ENCODE measurements at regions not wholly inside any gene's neighbourhood (a gene's known extent, or its start where the extent isn't known, plus 50 kb on each side); places are given as distances from the start of the nearest gene placed in this dataset.

DNA sequence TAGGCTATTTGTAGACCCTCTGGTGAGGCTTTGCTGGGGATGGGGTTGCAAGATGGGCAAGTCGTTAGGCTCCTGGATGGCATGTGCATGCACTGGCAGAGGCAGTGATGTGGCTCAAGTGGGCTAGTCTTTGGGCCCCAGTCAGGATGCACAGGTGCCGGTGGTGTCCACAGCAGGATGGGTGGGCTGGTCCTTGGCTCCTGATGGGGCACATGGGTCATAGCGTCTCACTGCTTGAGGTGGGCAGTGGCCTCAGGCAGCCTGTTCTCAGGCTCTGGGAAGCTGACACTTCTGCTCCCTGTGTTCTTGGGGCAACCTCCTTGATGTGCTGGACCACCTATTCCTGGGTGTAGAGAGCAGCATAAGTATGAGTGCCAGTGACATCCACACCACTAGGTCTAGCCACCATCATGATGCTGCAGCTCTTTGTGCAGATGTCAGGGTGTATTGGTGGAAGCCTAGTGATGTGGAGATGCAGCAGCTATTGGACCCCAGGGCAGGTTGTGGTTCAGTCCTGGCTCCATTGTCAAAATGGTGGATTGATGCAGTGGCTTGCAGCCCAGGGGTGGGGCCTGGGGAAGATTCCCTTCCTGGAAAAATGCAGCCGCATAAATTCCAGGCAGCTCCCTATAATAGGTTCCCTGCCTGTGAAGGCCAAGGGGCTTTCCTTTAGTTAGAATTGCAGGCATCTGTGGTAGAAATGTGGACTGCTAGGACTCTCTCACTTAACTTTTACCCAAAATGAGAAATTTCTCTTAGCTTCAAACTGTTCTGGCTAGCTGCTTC lies 742.5 kb upstream of the MDGA2 start:
- no peak for TF ChIP-seq POLR2A (IDR thresholded peaks at IDR 0.05)
- TF ChIP-seq, protein P1, sequence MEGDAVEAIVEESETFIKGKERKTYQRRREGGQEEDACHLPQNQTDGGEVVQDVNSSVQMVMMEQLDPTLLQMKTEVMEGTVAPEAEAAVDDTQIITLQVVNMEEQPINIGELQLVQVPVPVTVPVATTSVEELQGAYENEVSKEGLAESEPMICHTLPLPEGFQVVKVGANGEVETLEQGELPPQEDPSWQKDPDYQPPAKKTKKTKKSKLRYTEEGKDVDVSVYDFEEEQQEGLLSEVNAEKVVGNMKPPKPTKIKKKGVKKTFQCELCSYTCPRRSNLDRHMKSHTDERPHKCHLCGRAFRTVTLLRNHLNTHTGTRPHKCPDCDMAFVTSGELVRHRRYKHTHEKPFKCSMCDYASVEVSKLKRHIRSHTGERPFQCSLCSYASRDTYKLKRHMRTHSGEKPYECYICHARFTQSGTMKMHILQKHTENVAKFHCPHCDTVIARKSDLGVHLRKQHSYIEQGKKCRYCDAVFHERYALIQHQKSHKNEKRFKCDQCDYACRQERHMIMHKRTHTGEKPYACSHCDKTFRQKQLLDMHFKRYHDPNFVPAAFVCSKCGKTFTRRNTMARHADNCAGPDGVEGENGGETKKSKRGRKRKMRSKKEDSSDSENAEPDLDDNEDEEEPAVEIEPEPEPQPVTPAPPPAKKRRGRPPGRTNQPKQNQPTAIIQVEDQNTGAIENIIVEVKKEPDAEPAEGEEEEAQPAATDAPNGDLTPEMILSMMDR (IDR thresholded peaks at IDR 0.05 in 4 of 5, conservative IDR thresholded peaks at IDR 0.05 in 1 of 5): no peak
- intact Hi-C loops (cut with DNase I; ENCODE audit: low total_unique reads): no loop called here
- no peak for ATAC-seq

GRCh38 chr14:48401321-48401720 lies 725.9 kb upstream of the MDGA2 start:
- DNase-seq: no peak
- H3K27me3 ChIP-seq: no peaks in the 10 kb centered on the region
- no peak for TF ChIP-seq POLR2A (IDR thresholded peaks at IDR 0.05)
- TF ChIP-seq, protein P1 (IDR thresholded peaks at IDR 0.05 in 4 of 5, conservative IDR thresholded peaks at IDR 0.05 in 1 of 5): no peak
- no peaks in the 10 kb centered on the region for H3K36me3 ChIP-seq
- in situ Hi-C loops (cut with MboI; ENCODE audit: low sequenced_read_pairs in 4 of 4): no loop called here
- H3K27ac ChIP-seq: no peak overlapping the region
- H3K4me1 ChIP-seq: no peaks in the 10 kb centered on the region
- no peak overlapping the region for H3K4me3 ChIP-seq
- no peaks in the 10 kb centered on the region for H3K9me3 ChIP-seq
- ATAC-seq: no peak
- intact Hi-C loops (cut with DNase I; ENCODE audit: low total_unique reads): no loop called here

More for the DNA sequence above, 742.5 kb upstream of the MDGA2 start:
- Histone ChIP-seq H3K36me3 (no peaks in the 10 kb centered on the region), H3K4me1 (no peaks in the 10 kb centered on the region), H3K27ac (no peak overlapping the region), H3K27me3 (no peaks in the 10 kb centered on the region), H3K9me3 (no peaks in the 10 kb centered on the region), H3K4me3 (no peak overlapping the region)
- in situ Hi-C loops (cut with MboI; ENCODE audit: low sequenced_read_pairs in 4 of 4): no loop called here
- DNase-seq: no peak

DNA sequence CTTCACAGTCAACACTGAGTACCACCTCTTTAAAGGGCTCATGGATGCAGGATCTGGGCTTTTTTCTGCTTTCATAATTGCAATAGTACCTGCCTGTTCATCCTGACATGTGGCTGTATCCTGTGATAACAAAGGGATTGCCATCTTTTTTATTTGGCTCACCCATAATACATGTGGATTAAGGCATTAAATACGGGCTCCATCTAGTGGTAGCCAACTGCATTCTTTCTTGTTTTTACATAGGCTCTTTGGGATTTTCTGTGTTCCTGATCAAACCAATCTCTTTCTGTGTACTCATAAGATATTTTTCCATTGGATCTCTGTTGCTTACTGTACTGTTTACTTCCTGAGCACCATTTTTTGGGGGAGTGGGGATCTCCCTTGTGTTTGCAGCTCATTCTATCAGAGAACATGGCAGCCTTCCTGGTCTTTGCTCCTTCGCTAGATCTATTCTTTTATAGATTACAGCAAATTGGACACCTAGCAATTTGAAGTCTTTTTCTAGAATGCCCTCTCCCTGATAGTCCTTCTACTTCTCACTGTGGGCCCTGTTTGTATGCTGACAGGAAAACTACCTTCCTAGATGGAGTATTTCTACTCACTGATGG lies 723.4 kb upstream of the MDGA2 start:
- in situ Hi-C loops (cut with MboI; ENCODE audit: low sequenced_read_pairs in 4 of 4): no loop called here
- Histone ChIP-seq H3K4me3 (no peak overlapping the region), H3K36me3 (no peaks in the 10 kb centered on the region), H3K27me3 (no peaks in the 10 kb centered on the region), H3K9me3 (no peaks in the 10 kb centered on the region), H3K4me1 (no peaks in the 10 kb centered on the region), H3K27ac (no peak overlapping the region)
- ATAC-seq (no peak), DNase-seq (no peak)
- no peak for TF ChIP-seq POLR2A (IDR thresholded peaks at IDR 0.05)
- TF ChIP-seq, protein P1 (IDR thresholded peaks at IDR 0.05 in 4 of 5, conservative IDR thresholded peaks at IDR 0.05 in 1 of 5): peak in 1 of 5 experiments; percentile 46
- intact Hi-C loops (cut with DNase I; ENCODE audit: low total_unique reads): no loop called here

DNA sequence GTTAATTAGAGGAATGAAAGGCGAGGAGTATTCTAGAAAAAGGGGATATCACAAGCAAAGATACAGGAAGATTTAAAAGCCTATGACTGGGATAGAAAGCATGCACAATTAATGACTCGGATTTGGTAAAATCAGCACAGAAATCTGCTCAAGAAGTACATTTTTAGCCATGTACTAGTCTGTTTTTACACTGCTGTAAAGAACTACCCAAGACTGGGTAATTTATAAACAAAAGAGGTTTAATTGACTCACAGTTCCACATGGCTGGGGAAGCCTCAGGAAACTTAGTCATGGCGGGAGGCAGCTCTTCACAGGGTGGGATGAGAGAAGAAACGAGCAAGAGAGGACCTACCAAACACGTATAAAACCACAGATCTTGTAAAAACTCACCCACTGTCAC lies 716.3 kb upstream of the MDGA2 start:
- Histone ChIP-seq H3K36me3 (no peaks in the 10 kb centered on the region), H3K27ac (no peak overlapping the region), H3K9me3 (no peaks in the 10 kb centered on the region), H3K4me3 (no peak overlapping the region), H3K27me3 (no peaks in the 10 kb centered on the region), H3K4me1 (no peaks in the 10 kb centered on the region)
- intact Hi-C loops (cut with DNase I; ENCODE audit: low total_unique reads): no loop called here
- ATAC-seq: no peak
- no peak for TF ChIP-seq POLR2A (IDR thresholded peaks at IDR 0.05)
- TF ChIP-seq, protein P1 (IDR thresholded peaks at IDR 0.05 in 4 of 5, conservative IDR thresholded peaks at IDR 0.05 in 1 of 5): no peak
- DNase-seq: no peak
- in situ Hi-C loops (cut with MboI; ENCODE audit: low sequenced_read_pairs in 4 of 4): no loop called here

Measured in gastrocnemius medialis (tissue), 4 donors.